ENCODE measurements at regions not wholly inside any gene's neighbourhood (a gene's known extent, or its start where the extent isn't known, plus 50 kb on each side); places are given as distances from the start of the nearest gene placed in this dataset.

- Mint-ChIP-seq H3K4me3 (no peak overlapping the region), H3K4me1 (ENCODE audit: low read depth) (no peaks in the 10 kb centered on the region), H3K9me3 (peaks cover 48% of the 10 kb centered on the region), H3K27me3 (ENCODE audit: insufficient read depth) (no peaks in the 10 kb centered on the region), H3K36me3 (ENCODE audit: low read depth) (no peaks in the 10 kb centered on the region), H3K27ac (no peak overlapping the region)
- TF ChIP-seq CTCF (IDR thresholded peaks at IDR 0.05), result no peak
- DNase-seq, result no peak
Measured at GRCh38 chr2:239846789-239847676, 178.1 kb downstream of the NDUFA10 start.

- no peak overlapping the region for H3K4me3 Mint-ChIP-seq
- peaks cover 44% of the 10 kb centered on the region for H3K9me3 Mint-ChIP-seq
- no peak overlapping the region for H3K27ac Mint-ChIP-seq
- H3K27me3 Mint-ChIP-seq (ENCODE audit: insufficient read depth), result no peaks in the 10 kb centered on the region
- no peaks in the 10 kb centered on the region for H3K4me1 Mint-ChIP-seq (ENCODE audit: low read depth)
- no peaks in the 10 kb centered on the region for H3K36me3 Mint-ChIP-seq (ENCODE audit: low read depth)
- DNase-seq, result no peak
- TF ChIP-seq CTCF (IDR thresholded peaks at IDR 0.05), result no peak
Measured at GRCh38 chr2:239845968-239846367, 179.2 kb downstream of the NDUFA10 start.

- no peaks in the 10 kb centered on the region for H3K27me3 Mint-ChIP-seq (ENCODE audit: insufficient read depth)
- no peak for DNase-seq
- no peak for TF ChIP-seq CTCF (IDR thresholded peaks at IDR 0.05)
- no peak overlapping the region for H3K4me3 Mint-ChIP-seq
- H3K4me1 Mint-ChIP-seq (ENCODE audit: low read depth), result no peaks in the 10 kb centered on the region
- peaks cover 42% of the 10 kb centered on the region for H3K9me3 Mint-ChIP-seq
- H3K36me3 Mint-ChIP-seq (ENCODE audit: low read depth), result peaks cover 4% of the 10 kb centered on the region; the same call in 1 of the 2 replicates
- no peak overlapping the region for H3K27ac Mint-ChIP-seq
Measured at GRCh38 chr2:239839306-239839705, 185.8 kb downstream of the NDUFA10 start.

- TF ChIP-seq CTCF (IDR thresholded peaks at IDR 0.05), result no peak
- no peak for DNase-seq
- Mint-ChIP-seq H3K4me3 (no peak overlapping the region), H3K27me3 (ENCODE audit: insufficient read depth) (no peaks in the 10 kb centered on the region; the same call in 1 of the 2 replicates), H3K4me1 (ENCODE audit: low read depth) (no peaks in the 10 kb centered on the region), H3K9me3 (peaks cover 54% of the 10 kb centered on the region), H3K36me3 (ENCODE audit: low read depth) (peaks cover 10% of the 10 kb centered on the region), H3K27ac (no peak overlapping the region)
Measured at GRCh38 chr2:239836021-239836765, 188.9 kb downstream of the NDUFA10 start.

- Mint-ChIP-seq H3K27me3 (ENCODE audit: insufficient read depth) (no peaks in the 10 kb centered on the region; the same call in 1 of the 2 replicates), H3K4me3 (no peak overlapping the region), H3K4me1 (ENCODE audit: low read depth) (no peaks in the 10 kb centered on the region), H3K36me3 (ENCODE audit: low read depth) (peaks cover 10% of the 10 kb centered on the region), H3K27ac (no peak overlapping the region), H3K9me3 (peaks cover 55% of the 10 kb centered on the region)
- no peak for DNase-seq
- TF ChIP-seq CTCF (IDR thresholded peaks at IDR 0.05), result no peak
Measured at GRCh38 chr2:239835056-239835455, 190.1 kb downstream of the NDUFA10 start.

Data from HFFc6 (cell line).